Activated CD4-positive, alpha-beta memory T cell treated with anti-CD3 and anti-CD28 coated beads, Interleukin-2, amount 10 ng/mL, durations not matched to agents 7 days and 5 days (primary cell): ENCODE measurements at regions not wholly inside any gene's neighbourhood (a gene's known extent, or its start where the extent isn't known, plus 50 kb on each side); places are given as distances from the start of the nearest gene placed in this dataset.
A peak's percentile ranks its signal among the peaks of the same experiment; 100 is the strongest.
"Not testable (repeated sequence)": the region's sequence is repeated elsewhere in the genome, so short reads cannot be mapped to it uniquely, and the experiment has no call there.

ENCODE experiments used
- CTCF ChIA-PET: fragments of 350-600 bp; sonication (Branson Sonifier 250); formaldehyde crosslinking; loops from one replicate; lab custom pipeline; 2021; ENCODE audit warnings: antibody characterized with exemption, inconsistent platforms; lab: Charles Lee
- POLR2A ChIA-PET: fragments of 350-600 bp; sonication (Branson Sonifier 250); formaldehyde crosslinking; loops from one replicate; lab custom pipeline; 2021; ENCODE audit warnings: antibody characterized with exemption; lab: Charles Lee
- DNase-seq: peaks from one replicate; pipeline ENCODE4 v3.0.0-alpha.2; 2020
- H3K27ac Mint-ChIP-seq: one replicate; pipeline ENCODE4 v1.8.0; 2021; ENCODE audit warnings: mild to moderate bottlenecking, mixed read lengths
- H3K27me3 Mint-ChIP-seq: one replicate; pipeline ENCODE4 v1.8.0; 2021; ENCODE audit warnings: mixed read lengths
- H3K36me3 Mint-ChIP-seq: one replicate; pipeline ENCODE4 v1.8.0; 2021; ENCODE audit warnings: low read depth, mixed read lengths
- H3K4me1 Mint-ChIP-seq: one replicate; pipeline ENCODE4 v1.8.0; 2021; ENCODE audit warnings: mixed read lengths
- H3K4me3 Mint-ChIP-seq: one replicate; pipeline ENCODE4 v1.8.0; 2021; ENCODE audit warnings: mild to moderate bottlenecking, mixed read lengths
- H3K9me3 Mint-ChIP-seq: one replicate; pipeline ENCODE4 v1.8.0; 2021; ENCODE audit warnings: mixed read lengths

- H3K27ac Mint-ChIP-seq, DNase-seq, H3K36me3 Mint-ChIP-seq, H3K4me3 Mint-ChIP-seq, POLR2A ChIA-PET, H3K9me3 Mint-ChIP-seq, H3K27me3 Mint-ChIP-seq, H3K4me1 Mint-ChIP-seq: not testable (repeated sequence)
- CTCF ChIA-PET, result interaction anchor here (1.0 to 2.2 kb wide), 2 partner anchors 42 to 112 kb away, joined by 3 to 6 read pairs; no protein-coding TSS in a partner anchor
Observed at GRCh38 chr4:77353724-77354315, 196.8 kb downstream of the CCNG2 start.

GRCh38 chr4:77354550-77354949 is 197.5 kb downstream of the CCNG2 start:
- Mint-ChIP-seq H3K4me1 (no peaks in the 10 kb centered on the region), H3K9me3 (no peaks in the 10 kb centered on the region), H3K4me3 (no peak overlapping the region), H3K27me3 (no peaks in the 10 kb centered on the region), H3K36me3 (no peaks in the 10 kb centered on the region), H3K27ac (no peak overlapping the region)
- ChIA-PET CTCF (interaction anchor here (2.2 kb wide), 1 partner anchor 113 kb away, joined by 6 read pairs; no protein-coding TSS in a partner anchor), POLR2A (no interaction called here)
- no peak for DNase-seq

GRCh38 chr4:77355731-77356130 is 198.7 kb downstream of the CCNG2 start:
- no peaks in the 10 kb centered on the region for H3K4me1 Mint-ChIP-seq
- H3K9me3 Mint-ChIP-seq, result no peaks in the 10 kb centered on the region
- CTCF ChIA-PET, result interaction anchor here (2.2 kb wide), 1 partner anchor 114 kb away, joined by 6 read pairs; no protein-coding TSS in a partner anchor
- H3K36me3 Mint-ChIP-seq, result no peaks in the 10 kb centered on the region
- no peak overlapping the region for H3K27ac Mint-ChIP-seq
- H3K27me3 Mint-ChIP-seq, result no peaks in the 10 kb centered on the region
- POLR2A ChIA-PET, result no interaction called here
- no peak overlapping the region for H3K4me3 Mint-ChIP-seq
- DNase-seq, result no peak

- Mint-ChIP-seq H3K9me3 (no peaks in the 10 kb centered on the region), H3K36me3 (no peaks in the 10 kb centered on the region), H3K4me3 (no peak overlapping the region), H3K27ac (no peak overlapping the region), H3K27me3 (peaks cover 6% of the 10 kb centered on the region), H3K4me1 (no peaks in the 10 kb centered on the region)
- POLR2A ChIA-PET, result interaction anchor here (1.2 kb wide), 1 partner anchor 31 kb away, joined by 3 read pairs; no protein-coding TSS in a partner anchor
- CTCF ChIA-PET, result interaction anchor here (0.6 to 3.2 kb wide), 16 partner anchors 9 to 1460 kb away, joined by 3 to 34 read pairs (median 3); no protein-coding TSS in a partner anchor
- no peak for DNase-seq
Observed at GRCh38 chr4:77358315-77358928, 201.4 kb downstream of the CCNG2 start.

GRCh38 chr4:77360451-77360850 is 203.4 kb downstream of the CCNG2 start:
- no peaks in the 10 kb centered on the region for H3K9me3 Mint-ChIP-seq
- CTCF ChIA-PET, result no interaction called here

GRCh38 chr4:77366876-77367275 is 209.9 kb downstream of the CCNG2 start:
- H3K4me3 Mint-ChIP-seq, H3K27me3 Mint-ChIP-seq, H3K9me3 Mint-ChIP-seq, DNase-seq, POLR2A ChIA-PET, H3K27ac Mint-ChIP-seq, H3K36me3 Mint-ChIP-seq, H3K4me1 Mint-ChIP-seq: not testable (repeated sequence)
- CTCF ChIA-PET, result interaction anchor here (1.0 to 2.3 kb wide), 7 partner anchors 9 to 234 kb away, joined by 3 to 14 read pairs (median 4); no protein-coding TSS in a partner anchor

More at GRCh38 chr4:77360451-77360850, 203.4 kb downstream of the CCNG2 start:
- H3K27ac Mint-ChIP-seq, result no peak overlapping the region
- no peak overlapping the region for H3K4me3 Mint-ChIP-seq
- peaks cover 6% of the 10 kb centered on the region for H3K27me3 Mint-ChIP-seq
- POLR2A ChIA-PET, result no interaction called here
- DNase-seq, result no peak
- no peaks in the 10 kb centered on the region for H3K36me3 Mint-ChIP-seq
- no peaks in the 10 kb centered on the region for H3K4me1 Mint-ChIP-seq

- Mint-ChIP-seq H3K4me3 (no peak overlapping the region), H3K9me3 (no peaks in the 10 kb centered on the region), H3K4me1 (no peaks in the 10 kb centered on the region), H3K36me3 (no peaks in the 10 kb centered on the region), H3K27me3 (peaks cover 2% of the 10 kb centered on the region), H3K27ac (no peak overlapping the region)
- POLR2A ChIA-PET, result no interaction called here
- CTCF ChIA-PET, result interaction anchor here (1.0 to 2.3 kb wide), 4 partner anchors 9 to 233 kb away, joined by 3 to 14 read pairs (median 4); no protein-coding TSS in a partner anchor
- DNase-seq, result no peak
Observed at GRCh38 chr4:77367638-77368037, 210.6 kb downstream of the CCNG2 start.

GRCh38 chr4:77372375-77372774 is 215.4 kb downstream of the CCNG2 start:
- H3K36me3 Mint-ChIP-seq, result no peaks in the 10 kb centered on the region
- H3K27ac Mint-ChIP-seq, result no peak overlapping the region
- DNase-seq, result no peak
- peaks cover 16% of the 10 kb centered on the region for H3K4me1 Mint-ChIP-seq
- ChIA-PET POLR2A (no interaction called here), CTCF (interaction anchor here (1.1 to 1.2 kb wide), 2 partner anchors 10 to 13 kb away, joined by 3 to 6 read pairs; no protein-coding TSS in a partner anchor)
- no peak overlapping the region for H3K4me3 Mint-ChIP-seq
- no peaks in the 10 kb centered on the region for H3K9me3 Mint-ChIP-seq
- H3K27me3 Mint-ChIP-seq, result peaks cover 4% of the 10 kb centered on the region

- Mint-ChIP-seq H3K4me1 (peaks cover 16% of the 10 kb centered on the region), H3K4me3 (no peak overlapping the region), H3K27ac (peak overlapping the region; percentile 1), H3K9me3 (no peaks in the 10 kb centered on the region), H3K36me3 (no peaks in the 10 kb centered on the region), H3K27me3 (peaks cover 17% of the 10 kb centered on the region)
- CTCF ChIA-PET, result interaction anchor here (1.5 kb wide), 1 partner anchor 11 kb away, joined by 4 read pairs; no protein-coding TSS in a partner anchor
- POLR2A ChIA-PET, result no interaction called here
- no peak for DNase-seq
Observed at GRCh38 chr4:77375866-77376607, 219.0 kb downstream of the CCNG2 start.

- ChIA-PET CTCF (interaction anchor here (0.5 to 1.5 kb wide), 3 partner anchors 11 to 366 kb away, joined by 3 to 4 read pairs (median 3); no protein-coding TSS in a partner anchor), POLR2A (no interaction called here)
- DNase-seq, result no peak
- no peak overlapping the region for H3K27ac Mint-ChIP-seq
- peaks cover 19% of the 10 kb centered on the region for H3K27me3 Mint-ChIP-seq
- H3K4me1 Mint-ChIP-seq, result peaks cover 16% of the 10 kb centered on the region
- no peaks in the 10 kb centered on the region for H3K9me3 Mint-ChIP-seq
- H3K36me3 Mint-ChIP-seq, result no peaks in the 10 kb centered on the region
- H3K4me3 Mint-ChIP-seq, result no peak overlapping the region
Observed at GRCh38 chr4:77376788-77377460, 219.9 kb downstream of the CCNG2 start.

- ChIA-PET CTCF (interaction anchor here (0.9 to 2.5 kb wide), 5 partner anchors 18 to 237 kb away, joined by 3 to 8 read pairs (median 4); no protein-coding TSS in a partner anchor), POLR2A (no interaction called here)
- H3K4me1 Mint-ChIP-seq, result no peaks in the 10 kb centered on the region
- no peaks in the 10 kb centered on the region for H3K36me3 Mint-ChIP-seq
- peaks cover 11% of the 10 kb centered on the region for H3K27me3 Mint-ChIP-seq
- H3K9me3 Mint-ChIP-seq, result no peaks in the 10 kb centered on the region
- H3K4me3 Mint-ChIP-seq, result no peak overlapping the region
- no peak overlapping the region for H3K27ac Mint-ChIP-seq
- DNase-seq, result no peak
Observed at GRCh38 chr4:77384094-77384493, 221.5 kb upstream of the CXCL13 start.
